GM12878 (cell line): ENCODE measurements at regions not wholly inside any gene's neighbourhood (a gene's known extent, or its start where the extent isn't known, plus 50 kb on each side); places are given as distances from the start of the nearest gene placed in this dataset.

Experiments used
- ATAC-seq: fragments of 200-7000 bp; cut with Tn5 transposase; 3 replicates; pipeline ENCODE4 v1.9.1; 2020; ENCODE audit warnings: mild to moderate bottlenecking, moderate library complexity
- BruUV-seq: library from RNA; stranded (reverse); fragments of 400-500 nt; replicated peaks from 2 replicates; lab custom pipeline; 2021; lab: Mats Ljungman, UMichigan
- CTCF ChIA-PET: fragments of 300-600 bp; sonication (Branson Sonifier 250); formaldehyde crosslinking; extraction: SDS; loops from one replicate; lab custom pipeline; 2021; ENCODE audit warnings: inconsistent platforms; lab: Yijun Ruan, JAX
- POLR2A ChIA-PET: fragments of 350-600 bp; formaldehyde crosslinking; extraction: SDS; loops from one replicate; lab custom pipeline; 2021; ENCODE audit warnings: inconsistent platforms; lab: Charles Lee
- RAD21 ChIA-PET: fragments of 300-600 bp; sonication (Branson Sonifier 250); formaldehyde crosslinking; loops from one replicate; lab custom pipeline; 2023; ENCODE audit warnings: antibody characterized with exemption; ENCODE audit not compliant: unreplicated experiment; lab: Charles Lee
- SMC1A ChIA-PET: fragments of 300-600 bp; sonication (Branson Sonifier 250); formaldehyde crosslinking; loops from one replicate; lab custom pipeline; 2023; ENCODE audit not compliant: unreplicated experiment, uncharacterized antibody; lab: Charles Lee
- DNase-seq: peaks from one replicate; pipeline ENCODE4 v3.0.0-alpha.2; 2011; ENCODE audit warnings: low read depth, low spot score
- FAIRE-seq: peaks from 3 replicates; lab custom pipeline; 2011; peaks lifted over from hg19 to GRCh38; lab: Jason Lieb, UNC
- H2AFZ ChIP-seq: 2 replicates; pipeline ENCODE4 v1.6.0; 2011; ENCODE audit warnings: low read depth, low read length, control low read depth; ENCODE audit not compliant: control insufficient read depth
- H3K27ac ChIP-seq: 2 replicates; pipeline ENCODE4 v1.5.1; 2011; ENCODE audit warnings: control low read depth; ENCODE audit not compliant: control insufficient read depth, insufficient read depth
- H3K27me3 ChIP-seq, 2 experiments: replicated peaks in 1 of 2; 2 replicates each; pipeline versions ENCODE4 v1.6.0 to v1.6.1; 2011; ENCODE audit warnings: low read length in 1 of 2; ENCODE audit not compliant: control insufficient read depth in 2 of 2, insufficient read depth in 2 of 2
- H3K36me3 ChIP-seq, 2 experiments: 2 replicates each; pipeline ENCODE4 v1.5.1; 2011; ENCODE audit warnings: low read length in 1 of 2; ENCODE audit not compliant: control insufficient read depth in 2 of 2, insufficient read depth in 2 of 2
- H3K4me1 ChIP-seq: 2 replicates; pipeline ENCODE4 v1.6.1; 2011; ENCODE audit warnings: mild to moderate bottlenecking, low read length, moderate library complexity, mixed read lengths; ENCODE audit not compliant: control insufficient read depth, insufficient read depth
- H3K4me2 ChIP-seq: 2 replicates; pipeline ENCODE4 v1.6.0; 2011; ENCODE audit warnings: control low read depth; ENCODE audit not compliant: control insufficient read depth, insufficient read depth
- H3K4me3 ChIP-seq: fragments of 200-600 bp; sonication (generic); 2 replicates; pipeline ENCODE4 v1.5.1; 2016
- H3K79me2 ChIP-seq: 2 replicates; pipeline ENCODE4 v1.6.0; 2011; ENCODE audit warnings: low read length; ENCODE audit not compliant: control insufficient read depth, insufficient read depth
- H3K9ac ChIP-seq: 2 replicates; pipeline ENCODE4 v1.8.0; 2011; ENCODE audit warnings: low read length, control low read depth, mixed read lengths; ENCODE audit not compliant: control insufficient read depth, insufficient read depth
- H3K9me3 ChIP-seq: replicated peaks from 3 replicates; pipeline ENCODE4 v1.5.1; 2011; ENCODE audit warnings: mild to moderate bottlenecking, low read length; ENCODE audit not compliant: control insufficient read depth, insufficient read depth
- H4K20me1 ChIP-seq: 2 replicates; pipeline ENCODE4 v1.6.0; 2011; ENCODE audit not compliant: control insufficient read depth, insufficient read depth
- BCL11A ChIP-seq: IDR thresholded peaks from 2 replicates; pipeline ENCODE4 v1.6.1; 2011; ENCODE audit warnings: low read depth, low read length
- BMI1 ChIP-seq: fragments of 450-650 bp; IDR thresholded peaks from 2 replicates; pipeline ENCODE4 v1.6.1; 2016; ENCODE audit warnings: mild to moderate bottlenecking, moderate library complexity, borderline replicate concordance
- CHD4 ChIP-seq: fragments of 200-600 bp; sonication (generic); IDR thresholded peaks from 2 replicates; pipeline ENCODE4 v1.6.1; 2016; ENCODE audit warnings: mild to moderate bottlenecking
- EED ChIP-seq: sonication (generic); IDR thresholded peaks from 2 replicates; pipeline ENCODE4 v1.6.1; 2016; ENCODE audit warnings: antibody characterized with exemption, low read depth
- EP300 ChIP-seq, 2 experiments: fragments of 150-350 bp in 1 of 2; IDR thresholded peaks; 2 replicates each; pipeline ENCODE4 v1.6.1; 2011 to 2012; ENCODE audit warnings: low read depth in 2 of 2, low read length in 2 of 2, borderline replicate concordance in 1 of 2, improper control_type of control experiment in 1 of 2, inconsistent platforms in 1 of 2; ENCODE audit not compliant: control insufficient read depth in 1 of 2
- HDGF ChIP-seq: fragments of 450-650 bp; IDR thresholded peaks from 2 replicates; pipeline ENCODE4 v1.6.1; 2016; ENCODE audit warnings: antibody characterized with exemption
- IKZF2 ChIP-seq, 2 experiments: fragments of 450-650 bp; IDR thresholded peaks; 2 replicates each; pipeline ENCODE4 v1.6.1; 2017; ENCODE audit warnings: mild to moderate bottlenecking in 2 of 2, moderate library complexity in 2 of 2
- KLF5 ChIP-seq: fragments of 450-650 bp; IDR thresholded peaks from 2 replicates; pipeline ENCODE4 v1.6.1; 2014; ENCODE audit warnings: mild to moderate bottlenecking; ENCODE audit not compliant: partially characterized antibody
- MTA3 ChIP-seq: IDR thresholded peaks from 2 replicates; pipeline ENCODE4 v1.6.1; 2012; ENCODE audit warnings: low read length, inconsistent platforms, borderline replicate concordance
- RAD21 ChIP-seq: IDR thresholded peaks from 2 replicates; pipeline ENCODE4 v1.6.1; 2011; ENCODE audit warnings: mild to moderate bottlenecking, low read depth, low read length, moderate library complexity; ENCODE audit not compliant: insufficient read depth
- RB1 ChIP-seq: fragments of 450-650 bp; formaldehyde crosslinking; IDR thresholded peaks from 2 replicates; pipeline ENCODE4 v1.6.1; 2017; ENCODE audit warnings: mild to moderate bottlenecking, borderline replicate concordance
- RCOR1 ChIP-seq: conservative IDR thresholded peaks from 2 replicates; pipeline ENCODE4 v1.6.1; 2012; ENCODE audit warnings: low read depth, low read length, improper control_type of control experiment
- SMC3 ChIP-seq: IDR thresholded peaks from 2 replicates; pipeline ENCODE4 v1.6.1; 2011; ENCODE audit warnings: low read length, improper control_type of control experiment, borderline replicate concordance
- STAT1 ChIP-seq: fragments of 450-650 bp; conservative IDR thresholded peaks from 2 replicates; pipeline ENCODE4 v1.6.1; 2014; ENCODE audit warnings: antibody characterized with exemption, mild to moderate bottlenecking
- ZNF217 ChIP-seq: fragments of 450-650 bp; IDR thresholded peaks from 2 replicates; pipeline ENCODE4 v1.6.1; 2017; ENCODE audit warnings: antibody characterized with exemption, mild to moderate bottlenecking
- WGBS: methylation state at CpG from one replicate; pipeline ENCODE4 v1.1.6; 2016; ENCODE audit warnings: low lambda C conversion rate; ENCODE audit not compliant: insufficient replicate concordance, insufficient coverage; ENCODE audit errors: missing lambda C conversion rate; 5-methylcytosine and 5-hydroxymethylcytosine counted together
- in situ Hi-C: fragments of 300-500 bp; cut with MboI; formaldehyde crosslinking; loops from 9 replicates; pipeline ENCODE4 v1.14.3; 2018; ENCODE audit warnings: mixed read lengths
- intact Hi-C: fragments of 100-400 bp; cut with micrococcal nuclease; formaldehyde crosslinking; loops from one replicate; pipeline ENCODE4 v1.14.2; 2022; ENCODE audit not compliant: unreplicated experiment
- TF ChIP-seq, protein P1 (sequence below): IDR thresholded peaks from 2 replicates; pipeline ENCODE4 v1.6.1; 2012; ENCODE audit warnings: low read depth, low read length, improper control_type of control experiment

DNA sequence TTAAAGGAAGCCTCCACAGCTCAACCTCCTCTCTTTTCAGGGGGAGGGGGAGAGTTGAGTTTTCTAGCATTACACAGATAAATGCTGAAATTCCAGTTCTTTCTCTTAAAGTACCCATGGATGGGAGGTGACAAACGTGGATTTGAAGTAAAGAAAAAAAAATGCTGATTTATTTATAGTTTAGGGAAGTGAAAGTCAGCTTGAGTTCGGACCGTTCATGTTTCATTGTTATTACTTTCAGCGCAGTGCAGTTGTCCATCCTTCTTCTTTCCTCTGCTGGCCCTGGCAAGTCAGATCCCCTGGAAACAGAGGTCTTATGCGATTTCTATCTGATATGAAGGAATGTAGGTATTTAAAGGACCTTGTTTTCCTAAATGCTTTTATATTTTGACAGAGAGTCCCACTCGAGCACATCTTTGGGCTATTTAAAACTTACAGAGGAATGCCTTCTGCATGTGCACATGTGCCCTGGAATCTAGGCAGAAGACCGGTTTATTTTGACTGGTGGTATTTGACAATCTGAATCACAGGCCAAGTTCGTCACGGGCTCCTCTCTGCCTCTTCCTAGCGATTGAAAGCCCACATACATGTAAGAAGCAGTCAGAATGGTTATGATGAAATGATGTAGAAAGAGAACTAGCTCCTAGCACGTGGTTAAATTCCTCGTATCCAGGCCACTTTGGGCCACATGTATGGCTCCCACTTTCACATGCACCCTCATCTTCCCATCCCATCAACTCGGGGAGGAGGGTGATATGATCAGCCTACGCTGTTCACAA lies 385.2 kb upstream of the KLF4 start (continued):
- TF ChIP-seq EP300 (IDR thresholded peaks at IDR 0.05; ENCODE audit: borderline replicate concordance in 1 of 2, control insufficient read depth in 1 of 2, low read depth in 2 of 2, low read length in 2 of 2) (peak in 1 of 2 experiments; percentile 58; a peak in 2 of 4 replicates), MTA3 (no peak), EED (peak; percentile 19; the same call in 1 of the 2 replicates), IKZF2 (IDR thresholded peaks at IDR 0.05) (0 out of 4 replicates have a peak, but pooled peaks of 1 of the 2 experiments have one; percentile 23)

DNA sequence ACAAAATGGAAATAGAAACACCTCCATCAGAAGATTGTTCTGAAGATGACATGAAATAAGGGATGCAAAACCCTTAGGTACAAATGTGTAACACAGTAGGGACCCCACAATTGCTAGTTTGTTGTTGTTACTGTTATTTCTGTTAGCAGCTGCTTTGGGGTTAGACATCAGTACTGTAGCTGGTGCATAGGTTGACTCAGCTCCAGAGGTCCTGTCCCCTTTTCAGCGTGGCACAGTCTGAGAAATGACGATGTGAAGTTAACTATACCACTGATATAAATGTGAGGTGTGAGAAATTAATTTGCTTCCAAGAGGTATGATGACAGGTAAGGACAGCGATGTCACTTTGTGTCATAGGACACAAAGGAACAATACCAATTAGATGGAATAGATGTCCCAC lies 384.6 kb upstream of the KLF4 start:
- POLR2A ChIA-PET = no interaction called here
- no peak for TF ChIP-seq RB1
- TF ChIP-seq SMC3 = no peak
- no peak for TF ChIP-seq RCOR1
- no peak for TF ChIP-seq ZNF217
- TF ChIP-seq, protein P1, sequence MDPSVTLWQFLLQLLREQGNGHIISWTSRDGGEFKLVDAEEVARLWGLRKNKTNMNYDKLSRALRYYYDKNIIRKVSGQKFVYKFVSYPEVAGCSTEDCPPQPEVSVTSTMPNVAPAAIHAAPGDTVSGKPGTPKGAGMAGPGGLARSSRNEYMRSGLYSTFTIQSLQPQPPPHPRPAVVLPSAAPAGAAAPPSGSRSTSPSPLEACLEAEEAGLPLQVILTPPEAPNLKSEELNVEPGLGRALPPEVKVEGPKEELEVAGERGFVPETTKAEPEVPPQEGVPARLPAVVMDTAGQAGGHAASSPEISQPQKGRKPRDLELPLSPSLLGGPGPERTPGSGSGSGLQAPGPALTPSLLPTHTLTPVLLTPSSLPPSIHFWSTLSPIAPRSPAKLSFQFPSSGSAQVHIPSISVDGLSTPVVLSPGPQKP = no peak
- TF ChIP-seq STAT1 = no peak
- TF ChIP-seq BMI1 = no peak
- no peak for TF ChIP-seq RAD21
- TF ChIP-seq HDGF = no peak
- TF ChIP-seq CHD4 = no peak
- no peak for TF ChIP-seq BCL11A
- no peak for TF ChIP-seq KLF5
- no peaks in the 10 kb centered on the region for H4K20me1 ChIP-seq
- peak; percentile 42 for ATAC-seq
- FAIRE-seq = no peak
- H3K36me3 ChIP-seq = no peaks in the 10 kb centered on the region
- intact Hi-C loops = no loop called here
- no peaks in the 10 kb centered on the region for H3K79me2 ChIP-seq
- H3K4me3 ChIP-seq = no peak overlapping the region
- 0% methylated on average over 3 of the region's 3 CpGs for WGBS
- in situ Hi-C loops = no loop called here
- CTCF ChIA-PET = no interaction called here
- RAD21 ChIA-PET = interaction anchor here (0.6 to 1.2 kb wide), 3 partner anchors 87 to 392 kb away, joined by 3 read pairs; no protein-coding TSS in a partner anchor
- no peak for DNase-seq
- peaks cover 11% of the 10 kb centered on the region for H3K4me1 ChIP-seq
- BruUV-seq = no TSS peak
- H3K27me3 ChIP-seq = no peaks in the 10 kb centered on the region
- no peak overlapping the region for H3K4me2 ChIP-seq
- SMC1A ChIA-PET = interaction anchor here (0.8 to 3.0 kb wide), 4 partner anchors 9 to 119 kb away, joined by 3 to 9 read pairs (median 4); no protein-coding TSS in a partner anchor
- no peaks in the 10 kb centered on the region for H3K9me3 ChIP-seq
- H3K27ac ChIP-seq = no peak overlapping the region
- no peak overlapping the region for H2AFZ ChIP-seq
- no peak overlapping the region for H3K9ac ChIP-seq
